Trophoblast cell (in vitro differentiated cells and primary cell): ENCODE measurements at regions not wholly inside any gene's neighbourhood (a gene's known extent, or its start where the extent isn't known, plus 50 kb on each side); places are given as distances from the start of the nearest gene placed in this dataset.

ENCODE experiments used
- DNase-seq, 2 donors: peaks; one replicate each; pipeline ENCODE4 v3.0.0-alpha.2; 2016
- H2AFZ ChIP-seq: 2 replicates; pipeline ENCODE4 v1.6.1; 2013; ENCODE audit warnings: low read length, moderate library complexity, mild to moderate bottlenecking; ENCODE audit not compliant: insufficient read depth, poor library complexity
- H2AK5ac ChIP-seq: 2 replicates; pipeline ENCODE4 v1.6.1; 2013; ENCODE audit warnings: mild to moderate bottlenecking, low read length
- H2BK120ac ChIP-seq: 2 replicates; pipeline ENCODE4 v1.6.1; 2013; ENCODE audit warnings: low read length, mild to moderate bottlenecking, moderate library complexity; ENCODE audit not compliant: insufficient read depth, poor library complexity
- H2BK12ac ChIP-seq: 2 replicates; pipeline ENCODE4 v1.6.1; 2013; ENCODE audit warnings: mild to moderate bottlenecking, low read length, moderate library complexity
- H2BK5ac ChIP-seq: 2 replicates; pipeline ENCODE4 v1.6.1; 2013; ENCODE audit warnings: low read length, low read depth, moderate library complexity, mild to moderate bottlenecking; ENCODE audit not compliant: poor library complexity
- H3K14ac ChIP-seq: 2 replicates; pipeline ENCODE4 v1.6.1; 2013; ENCODE audit warnings: mild to moderate bottlenecking, low read length
- H3K18ac ChIP-seq: 2 replicates; pipeline ENCODE4 v1.6.1; 2013; ENCODE audit warnings: mild to moderate bottlenecking, low read length
- H3K23ac ChIP-seq: 2 replicates; pipeline ENCODE4 v1.6.1; 2013; ENCODE audit warnings: low read length
- H3K27ac ChIP-seq: 2 replicates; pipeline ENCODE4 v1.5.1; 2013; ENCODE audit warnings: low read depth, mild to moderate bottlenecking, inconsistent platforms, low read length, moderate library complexity
- H3K27me3 ChIP-seq: 2 replicates; pipeline ENCODE4 v1.6.1; 2013; ENCODE audit warnings: inconsistent platforms, mild to moderate bottlenecking, low read length, moderate library complexity; ENCODE audit not compliant: insufficient read depth
- H3K36me3 ChIP-seq, 2 experiments: 1 replicate in 1 of 2; 2 replicates in 1 of 2; pipeline ENCODE4 v1.6.1; 2013; ENCODE audit warnings: low read length in 2 of 2, mild to moderate bottlenecking in 2 of 2, moderate library complexity in 1 of 2; ENCODE audit not compliant: insufficient read depth in 2 of 2, control insufficient read depth in 1 of 2
- H3K4ac ChIP-seq: 2 replicates; pipeline ENCODE4 v1.6.1; 2013; ENCODE audit warnings: low read depth, mild to moderate bottlenecking, low read length, moderate library complexity
- H3K4me1 ChIP-seq, 2 experiments: 1 replicate in 1 of 2; 2 replicates in 1 of 2; pipeline ENCODE4 v1.6.1; 2013; ENCODE audit warnings: low read length in 2 of 2, mild to moderate bottlenecking in 2 of 2, moderate library complexity in 1 of 2; ENCODE audit not compliant: insufficient read depth in 2 of 2, control insufficient read depth in 1 of 2
- H3K4me2 ChIP-seq: 2 replicates; pipeline ENCODE4 v1.6.1; 2013; ENCODE audit warnings: inconsistent platforms, mild to moderate bottlenecking, low read length, moderate library complexity
- H3K4me3 ChIP-seq: 2 replicates; pipeline ENCODE4 v1.5.1; 2013; ENCODE audit warnings: mild to moderate bottlenecking, low read depth, low read length, inconsistent platforms
- H3K79me1 ChIP-seq: one replicate; pipeline ENCODE4 v1.6.1; 2013; ENCODE audit warnings: low read length
- H3K79me2 ChIP-seq: 2 replicates; pipeline ENCODE4 v1.6.1; 2013; ENCODE audit warnings: low read length, mild to moderate bottlenecking; ENCODE audit not compliant: control insufficient read depth, insufficient read depth, poor library complexity
- H3K9ac ChIP-seq: 2 replicates; pipeline ENCODE4 v1.6.1; 2013; ENCODE audit warnings: mild to moderate bottlenecking, low read length
- H3K9me3 ChIP-seq: 2 replicates; pipeline ENCODE4 v1.6.1; 2013; ENCODE audit warnings: low read depth, mild to moderate bottlenecking, control low read depth, inconsistent platforms, low read length; ENCODE audit not compliant: insufficient read depth
- H4K12ac ChIP-seq: 2 replicates; pipeline ENCODE4 v1.6.1; 2013; ENCODE audit warnings: low read depth, mild to moderate bottlenecking, low read length, moderate library complexity
- H4K8ac ChIP-seq: 2 replicates; pipeline ENCODE4 v1.6.1; 2013; ENCODE audit warnings: low read depth, mild to moderate bottlenecking, low read length, moderate library complexity
- H4K91ac ChIP-seq: one replicate; pipeline ENCODE4 v1.6.1; 2013; ENCODE audit warnings: low read depth, mild to moderate bottlenecking, low read length, moderate library complexity
- WGBS: extraction: QIAGEN DNeasy Blood & Tissue Kit; methylation state at CpG from one replicate; pipeline ENCODE4 v1.1.7; 2013; ENCODE audit warnings: missing lambda C conversion rate; ENCODE audit not compliant: insufficient read length, insufficient coverage; ENCODE audit errors: extremely low coverage; 5-methylcytosine and 5-hydroxymethylcytosine counted together

DNA sequence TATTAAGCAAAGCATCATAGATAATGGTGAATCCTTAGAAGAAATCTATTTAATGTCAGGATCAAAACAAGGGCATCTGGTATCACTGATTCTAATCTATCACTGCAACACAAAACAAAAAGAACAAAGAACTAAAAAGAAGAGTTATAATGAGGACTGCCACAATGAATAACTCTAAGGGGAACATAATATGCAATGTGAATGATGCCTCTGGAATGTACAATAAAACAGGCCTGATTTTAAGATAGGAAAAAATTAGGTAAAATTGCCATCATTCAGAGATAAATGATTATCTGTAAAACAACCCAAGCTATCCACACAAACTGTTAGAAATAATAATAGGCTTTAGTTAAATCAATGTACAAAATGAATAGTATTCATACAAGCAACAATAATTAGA lies 936.7 kb upstream of the CITED2 start:
- H4K8ac ChIP-seq = no peak overlapping the region
- H3K9me3 ChIP-seq = no peaks in the 10 kb centered on the region
- no peaks in the 10 kb centered on the region for H3K79me2 ChIP-seq
- no peaks in the 10 kb centered on the region for H3K36me3 ChIP-seq
- H2BK120ac ChIP-seq = no peak overlapping the region
- DNase-seq = no peak
- no peak overlapping the region for H3K4ac ChIP-seq
- H2BK12ac ChIP-seq = no peak overlapping the region
- no peaks in the 10 kb centered on the region for H3K27me3 ChIP-seq
- no peak overlapping the region for H4K91ac ChIP-seq
- H3K23ac ChIP-seq = no peak overlapping the region
- H3K79me1 ChIP-seq = no peaks in the 10 kb centered on the region
- H2BK5ac ChIP-seq = no peak overlapping the region
- H3K4me1 ChIP-seq = no peaks in the 10 kb centered on the region
- no peak overlapping the region for H3K14ac ChIP-seq
- no peak overlapping the region for H3K27ac ChIP-seq
- H3K9ac ChIP-seq = no peak overlapping the region
- no peak overlapping the region for H3K18ac ChIP-seq
- H2AK5ac ChIP-seq = no peak overlapping the region
- H3K4me3 ChIP-seq = no peak overlapping the region
- no peak overlapping the region for H2AFZ ChIP-seq
- no peak overlapping the region for H4K12ac ChIP-seq
- H3K4me2 ChIP-seq = no peak overlapping the region

DNA sequence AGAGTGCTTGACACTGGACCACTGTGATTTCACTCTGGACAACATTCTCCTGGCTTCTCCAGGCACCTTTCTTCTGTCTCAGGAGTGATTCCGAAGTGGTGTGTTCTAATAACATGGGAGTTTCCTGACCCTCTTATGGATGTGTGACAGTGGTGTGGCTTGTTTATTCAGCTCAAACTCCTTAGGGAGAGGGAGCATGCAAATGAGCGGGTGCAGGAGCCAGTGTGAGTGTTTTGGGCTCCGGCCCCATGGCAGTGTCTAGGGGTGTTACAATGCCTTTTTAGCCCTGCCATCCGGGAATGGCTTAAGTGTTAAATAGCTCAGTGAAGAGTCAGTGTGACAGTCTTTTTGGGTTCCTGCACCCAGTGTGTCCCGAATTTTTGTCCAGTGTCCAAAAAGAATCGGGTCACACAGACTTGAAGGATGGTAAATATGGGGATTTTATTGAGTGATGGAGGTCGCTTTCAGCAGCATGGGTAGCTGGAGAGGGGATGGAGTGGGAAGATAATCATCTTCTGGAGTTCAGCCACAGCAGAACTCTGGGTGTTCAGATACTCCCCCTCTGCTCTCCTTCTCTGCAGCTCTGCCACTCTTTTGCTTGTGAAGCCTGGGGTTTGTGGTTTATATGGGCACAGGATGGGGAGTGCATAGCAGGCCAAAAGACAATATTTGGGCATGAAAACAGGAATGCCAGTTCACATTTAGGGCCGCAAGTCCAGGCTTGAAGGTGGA lies 928.9 kb upstream of the CITED2 start:
- Histone ChIP-seq H4K8ac (no peak overlapping the region), H3K36me3 (no peaks in the 10 kb centered on the region), H3K23ac (no peak overlapping the region), H2BK5ac (no peak overlapping the region), H3K9me3 (no peaks in the 10 kb centered on the region), H4K12ac (no peak overlapping the region), H4K91ac (no peak overlapping the region), H2BK12ac (no peak overlapping the region), H3K4me3 (no peak overlapping the region), H3K9ac (no peak overlapping the region), H3K79me2 (no peaks in the 10 kb centered on the region), H3K4me1 (no peaks in the 10 kb centered on the region), H3K27ac (no peak overlapping the region), H2AK5ac (no peak overlapping the region), H3K18ac (no peak overlapping the region), H2AFZ (no peak overlapping the region), H3K27me3 (no peaks in the 10 kb centered on the region), H3K4me2 (no peak overlapping the region), H3K79me1 (no peaks in the 10 kb centered on the region), H3K4ac (no peak overlapping the region), H2BK120ac (no peak overlapping the region), H3K14ac (no peak overlapping the region)
- no peak for DNase-seq
- no CpG with 5 or more reads among the region's 8 CpGs for WGBS

DNA sequence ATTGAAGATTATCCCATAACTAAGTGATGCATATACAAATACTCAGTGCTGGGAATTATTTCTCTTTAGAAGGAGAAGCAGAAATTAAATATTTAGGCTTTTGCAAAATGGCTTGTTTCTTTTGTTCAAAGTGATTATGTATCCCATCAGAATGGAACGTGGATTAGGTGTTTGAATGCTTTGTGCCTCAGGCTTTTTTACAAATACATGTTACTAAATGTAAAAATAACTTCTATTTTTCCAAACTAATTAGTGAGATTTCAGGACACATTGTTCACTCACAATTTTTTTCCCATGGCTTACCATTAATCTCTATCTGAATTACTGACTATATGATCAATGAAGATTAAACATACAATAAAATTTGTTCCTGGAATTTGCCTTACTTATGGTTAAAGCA lies 925.9 kb upstream of the CITED2 start:
- H3K4ac ChIP-seq = no peak overlapping the region
- DNase-seq = no peak
- WGBS = no CpG with 5 or more reads among the region's 1 CpG
- H4K91ac ChIP-seq = no peak overlapping the region
- no peak overlapping the region for H2BK12ac ChIP-seq
- no peak overlapping the region for H2AK5ac ChIP-seq
- H3K4me2 ChIP-seq = no peak overlapping the region
- no peak overlapping the region for H2BK120ac ChIP-seq
- no peak overlapping the region for H3K18ac ChIP-seq
- no peak overlapping the region for H3K9ac ChIP-seq
- H3K9me3 ChIP-seq = no peaks in the 10 kb centered on the region
- no peaks in the 10 kb centered on the region for H3K27me3 ChIP-seq
- H2AFZ ChIP-seq = no peak overlapping the region
- no peak overlapping the region for H3K4me3 ChIP-seq
- H2BK5ac ChIP-seq = no peak overlapping the region
- no peak overlapping the region for H3K23ac ChIP-seq
- H3K27ac ChIP-seq = no peak overlapping the region
- no peaks in the 10 kb centered on the region for H3K36me3 ChIP-seq
- no peak overlapping the region for H4K12ac ChIP-seq
- H3K14ac ChIP-seq = no peak overlapping the region
- H3K79me1 ChIP-seq = no peaks in the 10 kb centered on the region
- no peak overlapping the region for H4K8ac ChIP-seq
- H3K79me2 ChIP-seq = no peaks in the 10 kb centered on the region
- H3K4me1 ChIP-seq = no peaks in the 10 kb centered on the region

DNA sequence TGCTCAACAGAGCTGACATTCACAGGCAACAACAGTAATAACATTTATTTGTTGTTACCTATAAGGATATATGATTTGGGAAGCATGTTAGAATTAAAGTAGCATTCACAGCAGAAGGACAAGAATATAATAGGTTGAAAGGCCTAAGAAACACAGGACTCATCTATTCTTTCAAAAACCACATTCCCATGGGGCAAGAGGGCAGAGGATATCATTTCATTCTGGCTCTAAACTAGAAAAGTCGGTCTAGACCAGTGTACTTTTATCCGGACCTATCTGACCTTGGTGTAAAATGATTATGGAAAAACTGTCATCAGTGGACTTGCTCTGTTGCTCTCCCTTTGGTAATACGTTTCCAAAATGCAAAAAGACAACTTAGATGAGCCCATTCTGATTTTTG lies 914.7 kb upstream of the CITED2 start:
- WGBS = no CpG with 5 or more reads among the region's 3 CpGs
- Histone ChIP-seq H2BK5ac (no peak overlapping the region), H3K23ac (no peak overlapping the region), H3K9ac (no peak overlapping the region), H3K4me1 (no peaks in the 10 kb centered on the region), H3K79me1 (no peaks in the 10 kb centered on the region), H3K27me3 (no peaks in the 10 kb centered on the region), H3K14ac (no peak overlapping the region), H3K27ac (no peak overlapping the region), H2AFZ (no peak overlapping the region), H3K79me2 (no peaks in the 10 kb centered on the region), H3K18ac (no peak overlapping the region), H2AK5ac (no peak overlapping the region), H2BK12ac (no peak overlapping the region), H3K4ac (no peak overlapping the region), H3K36me3 (no peaks in the 10 kb centered on the region), H4K8ac (no peak overlapping the region), H3K4me2 (no peak overlapping the region), H4K12ac (no peak overlapping the region), H4K91ac (no peak overlapping the region), H2BK120ac (no peak overlapping the region), H3K9me3 (peaks cover 2% of the 10 kb centered on the region), H3K4me3 (no peak overlapping the region)
- DNase-seq = no peak
